ENCODE measurements at regions not wholly inside any gene's neighbourhood (a gene's known extent, or its start where the extent isn't known, plus 50 kb on each side); places are given as distances from the start of the nearest gene placed in this dataset.

DNA sequence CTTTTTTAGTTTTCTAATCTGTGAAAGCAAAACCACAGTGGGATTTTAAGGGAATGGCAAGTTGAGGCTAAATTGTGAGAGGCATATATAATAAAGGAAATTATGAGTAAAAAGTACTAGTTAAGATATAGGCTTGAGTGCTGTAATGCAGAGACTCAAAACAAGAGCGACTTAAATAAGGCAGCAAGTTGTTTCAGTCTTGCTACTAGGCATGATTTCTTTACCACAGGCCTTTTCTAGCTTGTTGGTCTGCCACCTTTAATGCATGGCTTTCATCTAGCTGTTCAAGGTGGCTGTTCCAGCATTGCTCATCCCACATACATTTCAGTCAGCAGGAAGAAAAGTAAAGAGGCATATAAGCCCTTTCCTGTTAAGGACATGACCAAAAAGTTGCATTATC, 427.9 kb upstream of the ADAMTSL1 start:
- Mint-ChIP-seq H3K36me3 (ENCODE audit: insufficient read depth, unreplicated experiment) (no peaks in the 10 kb centered on the region), H3K9me3 (ENCODE audit: unreplicated experiment) (no peaks in the 10 kb centered on the region), H3K4me1 (ENCODE audit: low read depth, unreplicated experiment) (no peaks in the 10 kb centered on the region), H3K4me3 (ENCODE audit: unreplicated experiment) (no peak overlapping the region), H3K27me3 (ENCODE audit: insufficient read depth, unreplicated experiment) (no peaks in the 10 kb centered on the region), H3K27ac (ENCODE audit: unreplicated experiment) (no peak overlapping the region)
- Histone ChIP-seq H3K4me3 (ENCODE audit: low read depth, low read length) (no peak overlapping the region), H3K36me3 (ENCODE audit: control insufficient read depth, insufficient read depth, low read length) (no peaks in the 10 kb centered on the region), H3K9me3 (no peaks in the 10 kb centered on the region), H3K4me1 (no peaks in the 10 kb centered on the region), H3K27me3 (replicated peaks; ENCODE audit: control insufficient read depth, insufficient read depth, low read length) (no peaks in the 10 kb centered on the region)
- BruUV-seq (replicated peaks), result no TSS peak
- intact Hi-C loops (cut with micrococcal nuclease; ENCODE audit: unreplicated experiment), result no loop called here
- POLR2A ChIA-PET, result no interaction called here
- CTCF ChIA-PET, result no interaction called here
- TF ChIP-seq, protein P1, sequence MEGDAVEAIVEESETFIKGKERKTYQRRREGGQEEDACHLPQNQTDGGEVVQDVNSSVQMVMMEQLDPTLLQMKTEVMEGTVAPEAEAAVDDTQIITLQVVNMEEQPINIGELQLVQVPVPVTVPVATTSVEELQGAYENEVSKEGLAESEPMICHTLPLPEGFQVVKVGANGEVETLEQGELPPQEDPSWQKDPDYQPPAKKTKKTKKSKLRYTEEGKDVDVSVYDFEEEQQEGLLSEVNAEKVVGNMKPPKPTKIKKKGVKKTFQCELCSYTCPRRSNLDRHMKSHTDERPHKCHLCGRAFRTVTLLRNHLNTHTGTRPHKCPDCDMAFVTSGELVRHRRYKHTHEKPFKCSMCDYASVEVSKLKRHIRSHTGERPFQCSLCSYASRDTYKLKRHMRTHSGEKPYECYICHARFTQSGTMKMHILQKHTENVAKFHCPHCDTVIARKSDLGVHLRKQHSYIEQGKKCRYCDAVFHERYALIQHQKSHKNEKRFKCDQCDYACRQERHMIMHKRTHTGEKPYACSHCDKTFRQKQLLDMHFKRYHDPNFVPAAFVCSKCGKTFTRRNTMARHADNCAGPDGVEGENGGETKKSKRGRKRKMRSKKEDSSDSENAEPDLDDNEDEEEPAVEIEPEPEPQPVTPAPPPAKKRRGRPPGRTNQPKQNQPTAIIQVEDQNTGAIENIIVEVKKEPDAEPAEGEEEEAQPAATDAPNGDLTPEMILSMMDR (IDR thresholded peaks at IDR 0.05; ENCODE audit: insufficient read depth in 1 of 2, low read depth in 1 of 2, low read length in 1 of 2, severe bottlenecking in 1 of 2, unreplicated experiment in 1 of 2), result no peak
- no peak for DNase-seq

DNA sequence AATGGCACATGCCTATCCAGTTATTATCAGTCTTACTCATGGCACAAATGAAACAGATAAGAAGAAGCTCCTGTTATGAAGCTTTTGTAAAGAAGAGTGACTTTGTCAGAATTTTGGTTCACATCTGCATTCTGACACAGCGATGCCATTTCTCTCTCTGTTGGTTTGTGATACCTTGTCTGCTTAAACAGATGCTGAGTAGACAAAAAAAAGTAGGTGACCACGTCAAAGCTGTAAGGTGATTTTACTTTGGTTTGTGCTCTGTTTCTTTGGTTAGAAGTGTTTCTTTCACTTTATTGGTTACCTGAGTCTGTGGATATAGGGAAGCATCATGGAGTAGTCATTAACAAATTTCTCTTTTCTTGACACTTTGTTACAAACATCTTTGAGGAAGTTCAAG, 422.3 kb upstream of the ADAMTSL1 start:
- intact Hi-C loops (cut with micrococcal nuclease; ENCODE audit: unreplicated experiment), result no loop called here
- POLR2A ChIA-PET, result no interaction called here
- H3K27ac Mint-ChIP-seq (ENCODE audit: unreplicated experiment), result no peak overlapping the region

GRCh38 chr9:18052060-18052459, 421.9 kb upstream of the ADAMTSL1 start:
- no peak overlapping the region for H3K4me3 Mint-ChIP-seq (ENCODE audit: unreplicated experiment)
- Histone ChIP-seq H3K27me3 (replicated peaks; ENCODE audit: control insufficient read depth, insufficient read depth, low read length) (no peaks in the 10 kb centered on the region), H3K36me3 (ENCODE audit: control insufficient read depth, insufficient read depth, low read length) (no peaks in the 10 kb centered on the region), H3K9me3 (no peaks in the 10 kb centered on the region), H3K4me1 (no peaks in the 10 kb centered on the region), H3K4me3 (ENCODE audit: low read depth, low read length) (no peak overlapping the region)
- TF ChIP-seq, protein P1 (IDR thresholded peaks at IDR 0.05; ENCODE audit: insufficient read depth in 1 of 2, low read depth in 1 of 2, low read length in 1 of 2, severe bottlenecking in 1 of 2, unreplicated experiment in 1 of 2), result no peak
- no peaks in the 10 kb centered on the region for H3K4me1 Mint-ChIP-seq (ENCODE audit: low read depth, unreplicated experiment)
- no TSS peak for BruUV-seq (replicated peaks)
- intact Hi-C loops (cut with micrococcal nuclease; ENCODE audit: unreplicated experiment), result no loop called here
- ChIA-PET CTCF (no interaction called here), POLR2A (no interaction called here)
- H3K36me3 Mint-ChIP-seq (ENCODE audit: insufficient read depth, unreplicated experiment), result no peaks in the 10 kb centered on the region
- H3K27me3 Mint-ChIP-seq (ENCODE audit: insufficient read depth, unreplicated experiment), result no peaks in the 10 kb centered on the region
- DNase-seq, result no peak
- no peak overlapping the region for H3K27ac Mint-ChIP-seq (ENCODE audit: unreplicated experiment)
- no peaks in the 10 kb centered on the region for H3K9me3 Mint-ChIP-seq (ENCODE audit: unreplicated experiment)

More for the DNA sequence above, 422.3 kb upstream of the ADAMTSL1 start:
- no TSS peak for BruUV-seq (replicated peaks)
- Mint-ChIP-seq H3K9me3 (ENCODE audit: unreplicated experiment) (no peaks in the 10 kb centered on the region), H3K27me3 (ENCODE audit: insufficient read depth, unreplicated experiment) (no peaks in the 10 kb centered on the region), H3K4me1 (ENCODE audit: low read depth, unreplicated experiment) (no peaks in the 10 kb centered on the region), H3K36me3 (ENCODE audit: insufficient read depth, unreplicated experiment) (no peaks in the 10 kb centered on the region), H3K4me3 (ENCODE audit: unreplicated experiment) (no peak overlapping the region)
- no peak for DNase-seq
- CTCF ChIA-PET, result no interaction called here
- Histone ChIP-seq H3K36me3 (ENCODE audit: control insufficient read depth, insufficient read depth, low read length) (no peaks in the 10 kb centered on the region), H3K27me3 (replicated peaks; ENCODE audit: control insufficient read depth, insufficient read depth, low read length) (no peaks in the 10 kb centered on the region), H3K9me3 (no peaks in the 10 kb centered on the region), H3K4me1 (no peaks in the 10 kb centered on the region), H3K4me3 (ENCODE audit: low read depth, low read length) (no peak overlapping the region)
- TF ChIP-seq, protein P1 (IDR thresholded peaks at IDR 0.05; ENCODE audit: insufficient read depth in 1 of 2, low read depth in 1 of 2, low read length in 1 of 2, severe bottlenecking in 1 of 2, unreplicated experiment in 1 of 2), result no peak
